Neural progenitor cell (in vitro differentiated cells): ENCODE measurements at regions not wholly inside any gene's neighbourhood (a gene's known extent, or its start where the extent isn't known, plus 50 kb on each side); places are given as distances from the start of the nearest gene placed in this dataset.

Experiments
- DNase-seq: peaks from one replicate; pipeline ENCODE4 v3.0.0-alpha.2; 2016; ENCODE audit warnings: low spot score
- H2AFZ ChIP-seq: fragments of 200-600 bp; sonication (generic); replicated peaks from 2 replicates; pipeline ENCODE4 v1.6.1; 2016; ENCODE audit warnings: antibody characterized with exemption
- H3F3A ChIP-seq: fragments of 200-600 bp; sonication (generic); 2 replicates; pipeline ENCODE4 v1.6.1; 2016; ENCODE audit warnings: antibody characterized with exemption, low read depth
- H3K27ac ChIP-seq: fragments of 200-600 bp; sonication (generic); 2 replicates; pipeline ENCODE4 v1.5.1; 2016; ENCODE audit warnings: mild to moderate bottlenecking
- H3K27me3 ChIP-seq: fragments of 200-600 bp; sonication (generic); 2 replicates; pipeline ENCODE4 v1.6.1; 2016; ENCODE audit warnings: mild to moderate bottlenecking, moderate library complexity
- H3K36me3 ChIP-seq: fragments of 200-600 bp; sonication (generic); 2 replicates; pipeline ENCODE4 v1.5.1; 2016
- H3K4me1 ChIP-seq: fragments of 200-600 bp; sonication (generic); 2 replicates; pipeline ENCODE4 v1.6.1; 2016; ENCODE audit warnings: mixed run types
- H3K4me2 ChIP-seq: fragments of 200-600 bp; sonication (generic); 2 replicates; pipeline ENCODE4 v1.6.1; 2016
- H3K4me3 ChIP-seq: fragments of 200-600 bp; sonication (generic); 2 replicates; pipeline ENCODE4 v1.5.1; 2016
- H3K79me2 ChIP-seq: fragments of 200-600 bp; sonication (generic); 2 replicates; pipeline ENCODE4 v1.6.1; 2016; ENCODE audit warnings: low read depth
- H3K9ac ChIP-seq: fragments of 200-600 bp; sonication (generic); 2 replicates; pipeline ENCODE4 v1.6.1; 2016
- H3K9me3 ChIP-seq: fragments of 200-600 bp; sonication (generic); 2 replicates; pipeline ENCODE4 v1.5.1; 2016; ENCODE audit warnings: low read depth
- H4K20me1 ChIP-seq: fragments of 200-600 bp; sonication (generic); 2 replicates; pipeline ENCODE4 v1.6.1; 2016; ENCODE audit warnings: low read depth
- H3K27ac Mint-ChIP-seq: 3 replicates; pipeline ENCODE4 v1.8.0; 2021; ENCODE audit warnings: mixed read lengths
- H3K27me3 Mint-ChIP-seq: 2 replicates; pipeline ENCODE4 v1.8.0; 2022; ENCODE audit warnings: low read depth, mild to moderate bottlenecking, inconsistent platforms, moderate library complexity, mixed read lengths; ENCODE audit not compliant: insufficient read depth
- H3K36me3 Mint-ChIP-seq: 3 replicates; pipeline ENCODE4 v1.8.0; 2021; ENCODE audit warnings: mixed read lengths
- H3K4me1 Mint-ChIP-seq: 3 replicates; pipeline ENCODE4 v1.8.0; 2021; ENCODE audit warnings: mixed read lengths
- H3K4me3 Mint-ChIP-seq: 3 replicates; pipeline ENCODE4 v1.8.0; 2021; ENCODE audit warnings: mild to moderate bottlenecking, moderate library complexity, mixed read lengths
- H3K9me3 Mint-ChIP-seq: 3 replicates; pipeline ENCODE4 v1.8.0; 2020; ENCODE audit warnings: mixed read lengths
- EZH2 ChIP-seq: fragments of 200-600 bp; sonication (generic); IDR thresholded peaks from 2 replicates; pipeline ENCODE4 v1.6.1; 2017; ENCODE audit warnings: antibody characterized with exemption, mild to moderate bottlenecking, moderate library complexity
- EZH2phosphoT487 ChIP-seq: fragments of 200-600 bp; sonication (generic); IDR thresholded peaks from 2 replicates; pipeline ENCODE4 v1.6.1; 2017; ENCODE audit warnings: antibody characterized with exemption
- TF ChIP-seq, protein P1 (sequence below): fragments of 200-600 bp; sonication (generic); IDR thresholded peaks from 2 replicates; pipeline ENCODE4 v1.5.1; 2017; ENCODE audit warnings: antibody characterized with exemption, mild to moderate bottlenecking

DNA sequence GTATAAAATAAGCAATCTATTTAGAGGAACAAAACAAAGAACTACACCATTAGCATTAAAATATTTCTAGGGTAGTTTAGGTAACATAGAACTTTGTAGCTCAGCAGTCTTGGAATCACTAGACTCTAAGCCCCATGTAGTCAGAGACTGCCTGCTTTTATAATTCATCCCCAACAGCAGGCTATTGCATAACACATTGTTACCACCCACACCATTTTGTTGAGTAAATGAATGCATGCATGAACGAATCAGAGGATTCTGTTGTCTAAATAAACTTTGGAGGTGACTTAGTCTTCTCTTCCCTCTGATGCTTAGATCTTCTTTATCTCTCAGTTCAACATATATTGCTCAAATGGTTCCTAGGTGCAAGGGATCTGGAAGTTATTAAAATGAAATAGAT lies 167.6 kb upstream of the TNP1 start:
- Histone ChIP-seq H3K27ac (no peak overlapping the region), H3K4me1 (peaks cover 11% of the 10 kb centered on the region), H3K79me2 (no peaks in the 10 kb centered on the region), H2AFZ (no peak overlapping the region), H3K4me2 (no peak overlapping the region), H3K9ac (no peak overlapping the region), H3F3A (no peaks in the 10 kb centered on the region), H4K20me1 (no peaks in the 10 kb centered on the region), H3K36me3 (no peaks in the 10 kb centered on the region), H3K27me3 (no peaks in the 10 kb centered on the region), H3K9me3 (no peaks in the 10 kb centered on the region), H3K4me3 (no peak overlapping the region)
- no peak overlapping the region for H3K4me3 Mint-ChIP-seq
- H3K36me3 Mint-ChIP-seq: no peaks in the 10 kb centered on the region
- no peak overlapping the region for H3K27ac Mint-ChIP-seq
- H3K27me3 Mint-ChIP-seq: peaks cover 2% of the 10 kb centered on the region
- no peak for DNase-seq
- TF ChIP-seq EZH2phosphoT487: no peak
- H3K9me3 Mint-ChIP-seq: no peaks in the 10 kb centered on the region
- H3K4me1 Mint-ChIP-seq: peaks cover 4% of the 10 kb centered on the region

DNA sequence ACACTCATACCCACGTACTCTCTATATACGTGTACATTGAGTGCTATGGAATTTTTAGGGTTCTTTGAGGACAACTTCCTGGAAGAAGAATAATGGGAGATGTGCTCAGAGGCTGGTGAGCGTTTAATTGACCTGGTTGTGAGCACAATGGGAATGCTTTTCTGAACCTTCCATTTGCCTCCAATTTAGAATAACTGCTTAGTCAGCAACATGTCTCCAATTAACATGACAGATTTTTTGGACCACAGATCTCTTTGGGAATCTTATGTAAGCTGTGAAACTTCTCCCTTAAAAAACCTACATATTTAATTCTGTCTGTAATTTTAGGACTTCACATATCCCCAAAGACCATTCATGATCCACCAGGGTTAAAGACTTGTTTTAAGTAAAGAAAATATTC lies 166.7 kb upstream of the TNP1 start:
- no peaks in the 10 kb centered on the region for H3K79me2 ChIP-seq
- no peaks in the 10 kb centered on the region for H3K9me3 ChIP-seq
- Mint-ChIP-seq H3K36me3 (no peaks in the 10 kb centered on the region), H3K4me3 (no peak overlapping the region), H3K4me1 (peaks cover 4% of the 10 kb centered on the region), H3K27me3 (peaks cover 2% of the 10 kb centered on the region), H3K9me3 (no peaks in the 10 kb centered on the region), H3K27ac (no peak overlapping the region)
- no peak overlapping the region for H2AFZ ChIP-seq
- H4K20me1 ChIP-seq: no peaks in the 10 kb centered on the region
- H3K36me3 ChIP-seq: no peaks in the 10 kb centered on the region
- no peak overlapping the region for H3K27ac ChIP-seq
- no peak for DNase-seq
- no peaks in the 10 kb centered on the region for H3K27me3 ChIP-seq
- H3K4me3 ChIP-seq: no peak overlapping the region
- no peaks in the 10 kb centered on the region for H3F3A ChIP-seq
- TF ChIP-seq EZH2 (no peak), EZH2phosphoT487 (no peak)
- TF ChIP-seq, protein P1, sequence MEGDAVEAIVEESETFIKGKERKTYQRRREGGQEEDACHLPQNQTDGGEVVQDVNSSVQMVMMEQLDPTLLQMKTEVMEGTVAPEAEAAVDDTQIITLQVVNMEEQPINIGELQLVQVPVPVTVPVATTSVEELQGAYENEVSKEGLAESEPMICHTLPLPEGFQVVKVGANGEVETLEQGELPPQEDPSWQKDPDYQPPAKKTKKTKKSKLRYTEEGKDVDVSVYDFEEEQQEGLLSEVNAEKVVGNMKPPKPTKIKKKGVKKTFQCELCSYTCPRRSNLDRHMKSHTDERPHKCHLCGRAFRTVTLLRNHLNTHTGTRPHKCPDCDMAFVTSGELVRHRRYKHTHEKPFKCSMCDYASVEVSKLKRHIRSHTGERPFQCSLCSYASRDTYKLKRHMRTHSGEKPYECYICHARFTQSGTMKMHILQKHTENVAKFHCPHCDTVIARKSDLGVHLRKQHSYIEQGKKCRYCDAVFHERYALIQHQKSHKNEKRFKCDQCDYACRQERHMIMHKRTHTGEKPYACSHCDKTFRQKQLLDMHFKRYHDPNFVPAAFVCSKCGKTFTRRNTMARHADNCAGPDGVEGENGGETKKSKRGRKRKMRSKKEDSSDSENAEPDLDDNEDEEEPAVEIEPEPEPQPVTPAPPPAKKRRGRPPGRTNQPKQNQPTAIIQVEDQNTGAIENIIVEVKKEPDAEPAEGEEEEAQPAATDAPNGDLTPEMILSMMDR: no peak
- no peak overlapping the region for H3K9ac ChIP-seq
- H3K4me1 ChIP-seq: peaks cover 11% of the 10 kb centered on the region
- H3K4me2 ChIP-seq: no peak overlapping the region

DNA sequence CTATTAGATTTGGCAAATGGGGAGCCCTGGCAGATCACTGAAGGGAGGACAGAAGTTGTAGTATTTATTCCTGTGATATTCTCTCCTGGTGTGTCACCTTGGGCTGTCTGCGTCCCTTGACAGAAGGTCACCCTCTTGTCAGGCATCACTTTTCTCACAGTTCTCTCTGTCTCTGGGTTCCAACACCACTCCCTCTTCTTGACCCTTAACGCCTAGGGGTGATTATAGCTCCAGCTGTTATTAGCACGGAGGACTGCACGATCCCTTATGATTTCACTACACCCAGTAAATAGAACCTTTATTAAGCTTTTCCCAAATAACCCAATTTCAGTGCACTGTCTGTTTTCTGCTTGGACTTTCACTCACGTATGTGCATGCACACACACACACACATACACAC lies 166.3 kb upstream of the TNP1 start:
- no peaks in the 10 kb centered on the region for H3K36me3 ChIP-seq
- TF ChIP-seq EZH2: no peak
- TF ChIP-seq EZH2phosphoT487: no peak
- TF ChIP-seq, protein P1: no peak
- H3K9ac ChIP-seq: no peak overlapping the region
- H3K4me3 ChIP-seq: no peak overlapping the region
- H3F3A ChIP-seq: no peaks in the 10 kb centered on the region
- H2AFZ ChIP-seq: no peak overlapping the region
- H3K27ac ChIP-seq: no peak overlapping the region
- Mint-ChIP-seq H3K4me1 (peaks cover 4% of the 10 kb centered on the region), H3K9me3 (no peaks in the 10 kb centered on the region), H3K27me3 (peaks cover 2% of the 10 kb centered on the region), H3K36me3 (no peaks in the 10 kb centered on the region), H3K27ac (no peak overlapping the region), H3K4me3 (no peak overlapping the region)
- DNase-seq: no peak
- H4K20me1 ChIP-seq: no peaks in the 10 kb centered on the region
- no peaks in the 10 kb centered on the region for H3K27me3 ChIP-seq
- no peaks in the 10 kb centered on the region for H3K79me2 ChIP-seq
- no peaks in the 10 kb centered on the region for H3K9me3 ChIP-seq
- peaks cover 11% of the 10 kb centered on the region for H3K4me1 ChIP-seq
- H3K4me2 ChIP-seq: no peak overlapping the region

DNA sequence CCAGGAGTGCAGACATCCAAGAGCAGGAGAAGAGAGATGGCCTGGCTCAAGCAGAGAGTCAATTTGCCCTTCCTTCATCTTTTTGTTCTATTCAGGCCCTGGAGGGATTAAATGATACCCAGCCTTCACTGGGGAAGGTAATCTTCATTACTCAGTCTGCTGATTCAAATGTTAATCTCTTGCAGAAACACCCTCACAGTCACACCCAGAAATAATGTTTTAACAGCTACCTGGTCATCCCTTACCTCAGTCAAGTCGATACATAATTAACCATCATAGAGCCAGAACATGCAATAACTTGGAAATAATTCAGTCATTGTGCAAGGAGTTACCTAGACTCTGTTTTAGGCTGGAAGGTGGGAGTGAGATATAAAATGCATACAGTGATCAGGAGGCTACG lies 163.7 kb upstream of the TNP1 start:
- no peak overlapping the region for H3K4me2 ChIP-seq
- Mint-ChIP-seq H3K4me1 (peaks cover 4% of the 10 kb centered on the region), H3K36me3 (no peaks in the 10 kb centered on the region), H3K27me3 (peaks cover 2% of the 10 kb centered on the region), H3K27ac (no peak overlapping the region), H3K9me3 (peaks cover 2% of the 10 kb centered on the region), H3K4me3 (no peak overlapping the region)
- H3K4me1 ChIP-seq: peaks cover 11% of the 10 kb centered on the region
- H3K27me3 ChIP-seq: no peaks in the 10 kb centered on the region
- no peaks in the 10 kb centered on the region for H3K79me2 ChIP-seq
- no peak overlapping the region for H2AFZ ChIP-seq
- H3F3A ChIP-seq: no peaks in the 10 kb centered on the region
- no peak for TF ChIP-seq EZH2phosphoT487
- TF ChIP-seq, protein P1: no peak
- TF ChIP-seq EZH2: no peak
- H3K9ac ChIP-seq: no peak overlapping the region
- H4K20me1 ChIP-seq: no peaks in the 10 kb centered on the region
- no peaks in the 10 kb centered on the region for H3K9me3 ChIP-seq
- no peaks in the 10 kb centered on the region for H3K36me3 ChIP-seq
- DNase-seq: no peak
- no peak overlapping the region for H3K27ac ChIP-seq
- no peak overlapping the region for H3K4me3 ChIP-seq
